ENCODE measurements at regions not wholly inside any gene's neighbourhood (a gene's known extent, or its start where the extent isn't known, plus 50 kb on each side); places are given as distances from the start of the nearest gene placed in this dataset.

DNA sequence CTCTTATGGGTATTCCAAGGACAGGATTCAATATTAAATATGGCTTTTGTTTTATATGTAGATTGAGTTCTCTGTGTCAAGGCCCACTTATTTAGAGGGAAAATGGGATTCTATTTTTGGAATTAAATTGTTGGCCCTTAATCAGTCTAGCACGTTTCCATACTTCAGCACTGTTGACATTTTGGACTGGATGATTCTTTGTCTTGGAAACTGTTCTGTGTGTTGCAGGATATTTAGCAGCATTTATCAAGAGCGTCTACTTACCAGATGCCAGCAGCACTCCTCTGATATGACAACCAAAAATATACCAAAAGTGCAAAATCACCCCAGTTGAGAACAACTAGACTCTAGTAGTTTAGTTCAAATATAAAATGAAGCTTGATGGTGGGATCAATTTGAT, 1027.0 kb upstream of the COX7C start:
- DNase-seq: no peak
- no peaks in the 10 kb centered on the region for H3K27me3 ChIP-seq (replicated peaks in 1 of 7)
- intact Hi-C loops (cut with DNase I; ENCODE audit: low total_unique reads): no loop called here
- peaks cover 0 to 30% (median 11%) of the 10 kb centered on the region in 8 donors for H3K9me3 ChIP-seq
- no peaks in the 10 kb centered on the region for H3K36me3 ChIP-seq
- no peak overlapping the region for H3K4me3 ChIP-seq
- no peaks in the 10 kb centered on the region for H3K4me1 ChIP-seq
- TF ChIP-seq, protein P1, sequence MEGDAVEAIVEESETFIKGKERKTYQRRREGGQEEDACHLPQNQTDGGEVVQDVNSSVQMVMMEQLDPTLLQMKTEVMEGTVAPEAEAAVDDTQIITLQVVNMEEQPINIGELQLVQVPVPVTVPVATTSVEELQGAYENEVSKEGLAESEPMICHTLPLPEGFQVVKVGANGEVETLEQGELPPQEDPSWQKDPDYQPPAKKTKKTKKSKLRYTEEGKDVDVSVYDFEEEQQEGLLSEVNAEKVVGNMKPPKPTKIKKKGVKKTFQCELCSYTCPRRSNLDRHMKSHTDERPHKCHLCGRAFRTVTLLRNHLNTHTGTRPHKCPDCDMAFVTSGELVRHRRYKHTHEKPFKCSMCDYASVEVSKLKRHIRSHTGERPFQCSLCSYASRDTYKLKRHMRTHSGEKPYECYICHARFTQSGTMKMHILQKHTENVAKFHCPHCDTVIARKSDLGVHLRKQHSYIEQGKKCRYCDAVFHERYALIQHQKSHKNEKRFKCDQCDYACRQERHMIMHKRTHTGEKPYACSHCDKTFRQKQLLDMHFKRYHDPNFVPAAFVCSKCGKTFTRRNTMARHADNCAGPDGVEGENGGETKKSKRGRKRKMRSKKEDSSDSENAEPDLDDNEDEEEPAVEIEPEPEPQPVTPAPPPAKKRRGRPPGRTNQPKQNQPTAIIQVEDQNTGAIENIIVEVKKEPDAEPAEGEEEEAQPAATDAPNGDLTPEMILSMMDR (IDR thresholded peaks at IDR 0.05 in 8 of 11, conservative IDR thresholded peaks at IDR 0.05 in 3 of 11): no peak
- TF ChIP-seq POLR2A (IDR thresholded peaks at IDR 0.05): no peak
- TF ChIP-seq POLR2AphosphoS5 (IDR thresholded peaks at IDR 0.05): no peak
- 59 to 75% (median 72%) methylated on average over 2 of the region's 2 CpGs for WGBS, 5 donors
- no peak overlapping the region for H3K27ac ChIP-seq

DNA sequence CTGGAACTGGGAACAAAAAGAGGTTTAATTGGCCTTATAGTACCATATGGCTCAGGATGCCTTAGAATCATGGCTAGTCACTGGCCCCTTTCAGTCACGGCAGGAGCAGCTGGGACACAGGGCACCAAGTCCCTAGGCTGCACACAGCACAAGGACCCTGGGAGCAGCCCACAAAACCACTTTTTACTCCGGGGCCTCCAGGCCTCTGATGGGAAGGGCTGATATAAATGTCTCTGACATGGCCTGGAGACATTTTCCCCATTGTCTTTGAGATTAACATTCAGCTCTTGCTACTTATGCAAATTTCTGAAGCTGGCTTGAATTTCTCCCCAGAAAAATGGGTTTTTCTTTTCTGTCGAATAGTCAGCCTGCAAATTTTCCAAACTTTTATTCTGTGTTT, 1026.4 kb upstream of the COX7C start:
- TF ChIP-seq, protein P1 (IDR thresholded peaks at IDR 0.05 in 8 of 11, conservative IDR thresholded peaks at IDR 0.05 in 3 of 11): no peak
- TF ChIP-seq POLR2AphosphoS5 (IDR thresholded peaks at IDR 0.05) (no peak), POLR2A (IDR thresholded peaks at IDR 0.05) (no peak)
- H3K4me3 ChIP-seq: no peak overlapping the region
- no peaks in the 10 kb centered on the region for H3K27me3 ChIP-seq (replicated peaks in 1 of 7)
- H3K9me3 ChIP-seq: peaks cover 0 to 25% (median 8%) of the 10 kb centered on the region in 8 donors
- intact Hi-C loops (cut with DNase I; ENCODE audit: low total_unique reads): no loop called here
- WGBS, 5 donors: 67 to 82% (median 78%) methylated on average over 3 of the region's 3 CpGs
- no peak overlapping the region for H3K27ac ChIP-seq
- DNase-seq: no peak
- no peaks in the 10 kb centered on the region for H3K36me3 ChIP-seq
- no peaks in the 10 kb centered on the region for H3K4me1 ChIP-seq

DNA sequence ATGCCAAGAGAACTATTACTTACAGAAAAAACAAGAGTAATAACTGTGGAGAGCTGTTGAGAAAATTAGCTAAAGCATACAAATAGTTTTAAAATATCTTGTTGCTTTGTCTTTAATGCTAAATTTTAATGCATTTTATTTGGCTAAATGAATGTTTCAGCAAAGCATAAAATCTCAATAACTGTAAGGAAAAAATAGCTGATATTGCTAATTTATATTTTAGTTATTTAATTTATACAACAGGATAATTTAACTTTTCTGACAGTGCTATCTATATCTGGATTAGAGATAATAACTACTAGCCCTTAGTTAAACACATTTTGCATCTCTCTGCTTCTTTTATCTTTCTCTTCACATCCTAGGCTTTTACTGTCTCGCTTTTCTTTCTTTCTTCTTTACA, 1014.9 kb upstream of the COX7C start:
- H3K36me3 ChIP-seq: no peaks in the 10 kb centered on the region
- no peak overlapping the region for H3K4me3 ChIP-seq
- H3K9me3 ChIP-seq: peaks cover 0 to 16% (median 3%) of the 10 kb centered on the region in 8 donors
- H3K4me1 ChIP-seq: no peaks in the 10 kb centered on the region
- TF ChIP-seq, protein P1 (IDR thresholded peaks at IDR 0.05 in 8 of 11, conservative IDR thresholded peaks at IDR 0.05 in 3 of 11): no peak
- TF ChIP-seq POLR2AphosphoS5 (IDR thresholded peaks at IDR 0.05) (no peak), POLR2A (IDR thresholded peaks at IDR 0.05) (no peak)
- 75 to 91% (median 80%) methylated on average over 1 of the region's 1 CpG for WGBS, 5 donors
- DNase-seq: no peak
- H3K27ac ChIP-seq: no peak overlapping the region
- intact Hi-C loops (cut with DNase I; ENCODE audit: low total_unique reads): no loop called here
- no peaks in the 10 kb centered on the region for H3K27me3 ChIP-seq (replicated peaks in 1 of 7)

DNA sequence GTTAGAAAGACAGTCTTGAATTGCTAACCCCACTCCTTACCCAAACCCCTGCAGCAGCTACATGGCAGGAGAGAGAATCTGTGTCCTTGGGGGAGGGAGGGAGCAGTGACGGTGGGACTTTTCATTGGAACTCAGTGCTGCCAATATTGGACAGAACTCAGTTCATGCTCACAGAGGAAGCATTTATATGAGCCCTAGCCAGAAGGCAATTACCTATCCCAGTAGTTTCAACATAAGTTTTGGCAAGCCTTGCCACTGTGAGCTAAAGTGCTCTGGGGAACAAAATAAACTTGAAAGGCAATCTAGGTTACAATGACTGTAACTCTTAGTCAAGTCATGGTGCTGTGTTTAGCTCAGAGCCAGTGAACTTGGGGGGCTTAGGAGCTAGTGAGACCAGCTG, 1013.4 kb upstream of the COX7C start:
- no peaks in the 10 kb centered on the region for H3K27me3 ChIP-seq (replicated peaks in 1 of 7)
- H3K27ac ChIP-seq: no peak overlapping the region
- H3K36me3 ChIP-seq: no peaks in the 10 kb centered on the region
- 82 to 92% (median 90%) methylated on average over 1 of the region's 1 CpG for WGBS, 5 donors
- no peaks in the 10 kb centered on the region for H3K4me1 ChIP-seq
- TF ChIP-seq POLR2A (IDR thresholded peaks at IDR 0.05) (no peak), POLR2AphosphoS5 (IDR thresholded peaks at IDR 0.05) (no peak)
- TF ChIP-seq, protein P1 (IDR thresholded peaks at IDR 0.05 in 8 of 11, conservative IDR thresholded peaks at IDR 0.05 in 3 of 11): no peak
- DNase-seq: no peak
- no peak overlapping the region for H3K4me3 ChIP-seq
- intact Hi-C loops (cut with DNase I; ENCODE audit: low total_unique reads): no loop called here
- peaks cover 0 to 16% (median 3%) of the 10 kb centered on the region in 8 donors for H3K9me3 ChIP-seq
